AG09319 (cell line): ENCODE measurements at regions not wholly inside any gene's neighbourhood (a gene's known extent, or its start where the extent isn't known, plus 50 kb on each side); places are given as distances from the start of the nearest gene placed in this dataset.

Source experiments
- DNase-seq: peaks from one replicate; pipeline ENCODE4 v3.0.0-alpha.2; 2010; ENCODE audit warnings: low read depth; ENCODE audit errors: extremely low read depth
- CTCF ChIP-seq: IDR thresholded peaks from 2 replicates; pipeline ENCODE4 v1.5.1; 2011; ENCODE audit warnings: low read depth, mild to moderate bottlenecking, inconsistent platforms, low read length, moderate library complexity

- DNase-seq = no peak
- TF ChIP-seq CTCF = no peak
Measured at GRCh38 chr12:46439793-46440511, 67.4 kb upstream of the SLC38A2 start.

- TF ChIP-seq CTCF = no peak
- no peak for DNase-seq
Measured at GRCh38 chr12:46438719-46439319, 66.2 kb upstream of the SLC38A2 start.

GRCh38 chr12:46438256-46438655 lies 65.7 kb upstream of the SLC38A2 start:
- TF ChIP-seq CTCF = no peak
- no peak for DNase-seq

- TF ChIP-seq CTCF = no peak
- DNase-seq = no peak
Measured at GRCh38 chr12:46437469-46437868, 64.9 kb upstream of the SLC38A2 start.

- DNase-seq = no peak
- no peak for TF ChIP-seq CTCF
Measured at GRCh38 chr12:46436747-46437146, 64.2 kb upstream of the SLC38A2 start.

- DNase-seq = no peak
- TF ChIP-seq CTCF = no peak
Measured at GRCh38 chr12:46435625-46436024, 63.1 kb upstream of the SLC38A2 start.

- TF ChIP-seq CTCF = no peak
- DNase-seq = no peak
Measured at GRCh38 chr12:46435029-46435428, 62.5 kb upstream of the SLC38A2 start.
